Ovary (tissue), 7 donors: ENCODE measurements at regions not wholly inside any gene's neighbourhood (a gene's known extent, or its start where the extent isn't known, plus 50 kb on each side); places are given as distances from the start of the nearest gene placed in this dataset.

Source experiments
- DNase-seq, 5 donors: peaks; one replicate each; pipeline ENCODE4 v3.0.0-alpha.2; 2019 to 2020
- H3K27ac ChIP-seq, 2 donors: fragments of 200-600 bp; one replicate each; pipeline versions ENCODE4 v1.5.1 to v1.8.0; 2019 to 2022
- H3K27me3 ChIP-seq: fragments of 200-600 bp; one replicate; pipeline ENCODE4 v1.8.0; 2022
- H3K36me3 ChIP-seq: fragments of 200-600 bp; sonication (generic); one replicate; pipeline ENCODE4 v1.5.1; 2019
- H3K4me1 ChIP-seq: one replicate; pipeline ENCODE4 v1.8.1; 2013; ENCODE audit warnings: mild to moderate bottlenecking, moderate library complexity; ENCODE audit not compliant: insufficient read depth
- H3K4me3 ChIP-seq: fragments of 200-600 bp; sonication (generic); one replicate; pipeline ENCODE4 v1.5.1; 2017
- H3K9me3 ChIP-seq, 2 donors: fragments of 200-600 bp in 1 of 2; sonication (generic) in 1 of 2; one replicate each; pipeline versions ENCODE4 v1.5.1 to v1.8.1; 2013 to 2019; ENCODE audit warnings: mild to moderate bottlenecking in 1 of 2, moderate library complexity in 1 of 2
- EP300 ChIP-seq: sonication (generic); formaldehyde crosslinking; IDR thresholded peaks from one replicate; pipeline ENCODE4 v1.6.1; 2017; ENCODE audit warnings: antibody characterized with exemption
- POLR2A ChIP-seq: fragments of 450-650 bp; IDR thresholded peaks from one replicate; pipeline ENCODE4 v1.6.1; 2017; ENCODE audit warnings: antibody characterized with exemption, mild to moderate bottlenecking, moderate library complexity
- whole genome bisulfite sequencing, 3 donors: extraction: QIAGEN DNeasy Blood & Tissue Kit in 1 of 3; methylation state at CpG; one replicate each; pipeline versions ENCODE4 v1.1.5 to v1.1.7; 2013 to 2017; 5-methylcytosine and 5-hydroxymethylcytosine counted together
- intact Hi-C, 4 donors: fragments of 100-400 bp; cut with DNase I; formaldehyde crosslinking; loops; one replicate each; pipeline versions ENCODE4 v1.11.0 to v1.15.1; 2022 to 2023
- TF ChIP-seq, protein P1 (sequence below), 3 donors: fragments of 450-650 bp in 2 of 3; fragments of 200-600 bp in 1 of 3; IDR thresholded peaks; one replicate each; pipeline versions ENCODE4 v1.5.1 to v1.8.0; 2016 to 2022; ENCODE audit warnings: antibody characterized with exemption in 3 of 3, mild to moderate bottlenecking in 1 of 3
- donor health status: DM: no; HTN: no; CAD: no; lungs with moderate emphysema.
- donor health status: DM: no; HTN: no; CAD: no.
- donor health status: Bipolar disorder and iron deficiency.
- donor health status: DM: no; HTN: no; CAD: no.
- donor health status: DM: yes; HTN: yes; CAD: no.

DNA sequence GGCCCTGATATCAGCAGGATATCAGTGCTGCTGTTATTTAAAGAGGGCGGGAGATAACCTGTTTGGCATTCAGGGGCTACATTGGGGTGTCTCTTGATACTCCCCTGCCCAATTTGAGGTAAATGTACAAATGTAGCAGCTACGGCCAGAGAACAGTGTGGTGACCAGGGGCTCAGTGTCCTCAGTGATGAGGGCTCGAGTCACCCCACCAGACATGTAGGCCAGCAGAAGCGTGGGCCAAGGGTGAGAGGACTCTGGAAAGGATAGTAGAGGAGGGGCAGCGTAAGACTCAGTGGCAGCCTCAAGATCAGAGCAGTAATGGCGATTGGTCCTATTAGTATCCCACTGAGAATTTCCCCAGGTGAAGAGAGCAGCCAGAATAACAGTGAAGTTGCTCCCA, 108.4 kb downstream of the XCL2 start:
- Histone ChIP-seq H3K27me3 (no peaks in the 10 kb centered on the region), H3K4me1 (peaks cover 2% of the 10 kb centered on the region), H3K4me3 (no peak overlapping the region), H3K36me3 (no peaks in the 10 kb centered on the region), H3K9me3 (no peaks in the 10 kb centered on the region), H3K27ac (no peak overlapping the region)
- WGBS, 3 donors, result 94 to 97% (median 95%) methylated on average over 6 of the region's 6 CpGs
- intact Hi-C loops, result loop anchor here in 2 of 4 donors (5.0 to 10.0 kb wide), 2 partner anchors 137 to 149 kb away; no protein-coding TSS in a partner anchor
- DNase-seq, result no peak
- no peak for TF ChIP-seq EP300
- no peak for TF ChIP-seq POLR2A
- TF ChIP-seq, protein P1, sequence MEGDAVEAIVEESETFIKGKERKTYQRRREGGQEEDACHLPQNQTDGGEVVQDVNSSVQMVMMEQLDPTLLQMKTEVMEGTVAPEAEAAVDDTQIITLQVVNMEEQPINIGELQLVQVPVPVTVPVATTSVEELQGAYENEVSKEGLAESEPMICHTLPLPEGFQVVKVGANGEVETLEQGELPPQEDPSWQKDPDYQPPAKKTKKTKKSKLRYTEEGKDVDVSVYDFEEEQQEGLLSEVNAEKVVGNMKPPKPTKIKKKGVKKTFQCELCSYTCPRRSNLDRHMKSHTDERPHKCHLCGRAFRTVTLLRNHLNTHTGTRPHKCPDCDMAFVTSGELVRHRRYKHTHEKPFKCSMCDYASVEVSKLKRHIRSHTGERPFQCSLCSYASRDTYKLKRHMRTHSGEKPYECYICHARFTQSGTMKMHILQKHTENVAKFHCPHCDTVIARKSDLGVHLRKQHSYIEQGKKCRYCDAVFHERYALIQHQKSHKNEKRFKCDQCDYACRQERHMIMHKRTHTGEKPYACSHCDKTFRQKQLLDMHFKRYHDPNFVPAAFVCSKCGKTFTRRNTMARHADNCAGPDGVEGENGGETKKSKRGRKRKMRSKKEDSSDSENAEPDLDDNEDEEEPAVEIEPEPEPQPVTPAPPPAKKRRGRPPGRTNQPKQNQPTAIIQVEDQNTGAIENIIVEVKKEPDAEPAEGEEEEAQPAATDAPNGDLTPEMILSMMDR (IDR thresholded peaks at IDR 0.05), result no peak

DNA sequence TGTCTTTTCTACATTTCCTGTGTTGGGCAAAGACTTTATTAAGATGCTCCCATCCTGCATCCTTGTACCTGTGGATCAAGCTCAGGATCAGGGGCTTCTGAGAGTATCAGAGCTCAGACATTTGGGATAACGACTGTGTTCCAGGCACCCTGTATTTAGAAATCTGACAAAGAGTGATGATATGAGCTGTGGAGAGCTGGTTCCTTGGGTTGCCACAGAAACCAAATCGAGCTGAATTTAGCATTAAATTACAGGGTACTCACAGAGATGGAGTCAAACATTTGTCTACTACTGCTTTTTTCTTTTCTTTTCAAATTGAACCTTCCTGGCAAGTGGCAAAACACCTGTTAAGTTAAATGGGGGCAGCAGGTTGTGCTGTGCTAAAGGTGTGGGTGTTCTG, 110.6 kb downstream of the XCL2 start:
- peaks cover 5% of the 10 kb centered on the region for H3K4me1 ChIP-seq
- intact Hi-C loops, result loop anchor here in 1 of 4 donors (10.0 kb wide), 1 partner anchor 152 kb away; no protein-coding TSS in a partner anchor

GRCh38 chr1:168431882-168432281, 111.9 kb downstream of the XCL2 start:
- H3K4me1 ChIP-seq, result peaks cover 10% of the 10 kb centered on the region
- intact Hi-C loops, result loop anchor here in 1 of 4 donors (10.0 kb wide), 1 partner anchor 153 kb away; no protein-coding TSS in a partner anchor

More for the DNA sequence above, 110.6 kb downstream of the XCL2 start:
- no peak for DNase-seq
- Histone ChIP-seq H3K4me3 (no peak overlapping the region), H3K9me3 (no peaks in the 10 kb centered on the region), H3K27ac (no peak overlapping the region), H3K27me3 (no peaks in the 10 kb centered on the region), H3K36me3 (no peaks in the 10 kb centered on the region)
- WGBS, 3 donors, result 76 to 85% (median 81%) methylated on average over 2 of the region's 2 CpGs
- TF ChIP-seq EP300, result no peak
- no peak for TF ChIP-seq POLR2A
- TF ChIP-seq, protein P1 (IDR thresholded peaks at IDR 0.05), result no peak

DNA sequence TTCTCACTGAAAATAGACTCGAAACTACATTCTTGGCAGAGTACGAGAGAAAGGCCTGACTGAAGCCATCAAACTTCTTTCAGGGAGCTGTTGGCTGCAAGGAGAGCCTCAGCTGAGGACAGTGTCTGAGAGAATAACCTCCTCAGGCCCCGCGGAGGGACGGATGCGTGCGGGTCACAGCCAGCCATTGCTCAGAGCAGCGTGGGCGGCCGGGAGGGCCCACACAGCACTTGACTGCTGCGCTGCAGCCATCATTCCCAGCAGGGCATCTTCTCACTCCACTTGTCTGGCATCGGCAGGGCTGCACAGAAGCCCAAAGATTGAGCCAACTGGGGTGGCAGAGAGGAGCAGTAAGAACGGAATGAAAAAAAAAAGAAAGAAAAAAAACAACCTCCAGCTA, 113.5 kb downstream of the XCL2 start:
- Histone ChIP-seq H3K9me3 (no peaks in the 10 kb centered on the region), H3K4me1 (peaks cover 10% of the 10 kb centered on the region), H3K27ac (no peak overlapping the region), H3K4me3 (no peak overlapping the region), H3K36me3 (no peaks in the 10 kb centered on the region), H3K27me3 (no peaks in the 10 kb centered on the region)
- intact Hi-C loops, result loop anchor here in 1 of 4 donors (10.0 kb wide), 1 partner anchor 154 kb away; no protein-coding TSS in a partner anchor
- WGBS, 3 donors, result 61 to 81% (median 70%) methylated on average over 13 of the region's 13 CpGs
- TF ChIP-seq, protein P1 (IDR thresholded peaks at IDR 0.05), result no peak
- TF ChIP-seq POLR2A (no peak), EP300 (no peak)
- DNase-seq, result no peak

More at GRCh38 chr1:168431882-168432281, 111.9 kb downstream of the XCL2 start:
- Histone ChIP-seq H3K27ac (no peak overlapping the region), H3K36me3 (no peaks in the 10 kb centered on the region), H3K27me3 (no peaks in the 10 kb centered on the region), H3K9me3 (no peaks in the 10 kb centered on the region), H3K4me3 (no peak overlapping the region)
- TF ChIP-seq, protein P1 (IDR thresholded peaks at IDR 0.05), result no peak
- no peak for TF ChIP-seq EP300
- TF ChIP-seq POLR2A, result no peak
- no peak for DNase-seq
